ENCODE measurements at regions not wholly inside any gene's neighbourhood (a gene's known extent, or its start where the extent isn't known, plus 50 kb on each side); places are given as distances from the start of the nearest gene placed in this dataset.

DNA sequence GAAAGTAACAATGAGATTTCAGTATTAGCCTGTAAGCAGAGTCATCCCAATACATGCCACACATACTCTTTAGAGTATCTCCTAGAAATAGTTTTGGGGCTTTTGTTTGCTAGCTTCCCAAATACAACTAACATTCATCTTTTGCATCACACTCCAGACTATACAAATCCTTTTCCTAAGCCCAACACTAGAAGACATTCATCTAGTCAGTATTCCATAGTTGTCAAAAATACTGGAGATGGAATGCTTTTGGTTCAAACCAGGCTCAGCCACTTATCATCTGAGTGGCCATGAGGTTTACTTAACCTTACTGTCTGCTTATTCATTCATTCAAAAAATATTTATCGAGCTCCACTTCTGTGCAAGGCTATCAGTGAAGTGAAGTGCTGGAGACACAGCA is 205.1 kb upstream of the SGCD start:
- TF ChIP-seq, protein P1, sequence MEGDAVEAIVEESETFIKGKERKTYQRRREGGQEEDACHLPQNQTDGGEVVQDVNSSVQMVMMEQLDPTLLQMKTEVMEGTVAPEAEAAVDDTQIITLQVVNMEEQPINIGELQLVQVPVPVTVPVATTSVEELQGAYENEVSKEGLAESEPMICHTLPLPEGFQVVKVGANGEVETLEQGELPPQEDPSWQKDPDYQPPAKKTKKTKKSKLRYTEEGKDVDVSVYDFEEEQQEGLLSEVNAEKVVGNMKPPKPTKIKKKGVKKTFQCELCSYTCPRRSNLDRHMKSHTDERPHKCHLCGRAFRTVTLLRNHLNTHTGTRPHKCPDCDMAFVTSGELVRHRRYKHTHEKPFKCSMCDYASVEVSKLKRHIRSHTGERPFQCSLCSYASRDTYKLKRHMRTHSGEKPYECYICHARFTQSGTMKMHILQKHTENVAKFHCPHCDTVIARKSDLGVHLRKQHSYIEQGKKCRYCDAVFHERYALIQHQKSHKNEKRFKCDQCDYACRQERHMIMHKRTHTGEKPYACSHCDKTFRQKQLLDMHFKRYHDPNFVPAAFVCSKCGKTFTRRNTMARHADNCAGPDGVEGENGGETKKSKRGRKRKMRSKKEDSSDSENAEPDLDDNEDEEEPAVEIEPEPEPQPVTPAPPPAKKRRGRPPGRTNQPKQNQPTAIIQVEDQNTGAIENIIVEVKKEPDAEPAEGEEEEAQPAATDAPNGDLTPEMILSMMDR (IDR thresholded peaks at IDR 0.05; ENCODE audit: low read length), result no peak
- TF ChIP-seq EZH2 (optimal IDR thresholded peaks at IDR 0.05; ENCODE audit: low read depth, low read length) (no peak), EZH2phosphoT487 (IDR thresholded peaks at IDR 0.05; ENCODE audit: low read length) (no peak)

All from MM.1S (cell line).